Femur (tissue), 1 donor: ENCODE measurements at regions not wholly inside any gene's neighbourhood (a gene's known extent, or its start where the extent isn't known, plus 50 kb on each side); places are given as distances from the start of the nearest gene placed in this dataset.
"Not testable (repeated sequence)": the region's sequence is repeated elsewhere in the genome, so short reads cannot be mapped to it uniquely, and the experiment has no call there.

ENCODE experiments used
- DNase-seq: peaks from one replicate; pipeline ENCODE4 v3.0.0-alpha.2; 2017

DNA sequence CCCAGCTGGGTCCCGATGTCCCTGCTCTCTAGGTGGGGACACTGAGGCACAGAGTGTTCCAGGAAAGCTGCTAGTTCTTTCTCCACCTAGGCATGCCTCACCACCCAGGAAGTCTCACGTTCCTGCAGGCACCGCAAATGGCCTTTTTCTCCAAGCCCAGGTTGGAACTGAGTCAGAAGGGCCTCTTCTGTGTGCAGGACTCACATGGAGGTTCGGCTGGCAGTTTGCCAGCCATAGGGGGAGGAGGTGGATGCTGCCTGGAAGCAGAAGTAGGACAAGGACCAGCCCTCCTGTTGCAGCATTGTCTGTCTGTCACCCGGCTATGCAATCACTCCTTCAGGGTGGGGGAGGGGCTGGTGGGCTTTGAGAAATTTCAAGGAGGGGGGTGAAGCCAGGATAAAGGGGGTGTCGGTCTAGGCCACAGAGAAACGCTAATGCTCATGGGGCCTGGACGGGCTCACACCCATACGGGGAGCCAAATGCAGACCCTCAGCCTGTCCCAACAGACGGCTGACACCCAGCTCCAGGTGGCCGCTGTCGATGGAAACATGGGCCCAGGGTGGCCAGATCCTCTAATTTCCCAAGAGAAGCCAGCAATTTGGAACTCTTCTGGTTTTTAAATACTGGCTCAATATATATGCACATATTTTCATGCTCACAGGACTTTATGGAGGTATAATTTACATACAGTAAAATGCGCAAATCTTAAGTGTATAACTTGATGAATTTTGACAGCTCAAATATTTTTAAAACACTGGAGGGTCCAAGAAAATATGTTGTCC, 120.5 kb downstream of the PHETA1 start:
- DNase-seq, result peak; percentile 64

GRCh38 chr12:111247083-111247783, 121.7 kb downstream of the PHETA1 start:
- DNase-seq, result no peak

GRCh38 chr12:111246477-111247011, 122.4 kb downstream of the PHETA1 start:
- no peak for DNase-seq

DNA sequence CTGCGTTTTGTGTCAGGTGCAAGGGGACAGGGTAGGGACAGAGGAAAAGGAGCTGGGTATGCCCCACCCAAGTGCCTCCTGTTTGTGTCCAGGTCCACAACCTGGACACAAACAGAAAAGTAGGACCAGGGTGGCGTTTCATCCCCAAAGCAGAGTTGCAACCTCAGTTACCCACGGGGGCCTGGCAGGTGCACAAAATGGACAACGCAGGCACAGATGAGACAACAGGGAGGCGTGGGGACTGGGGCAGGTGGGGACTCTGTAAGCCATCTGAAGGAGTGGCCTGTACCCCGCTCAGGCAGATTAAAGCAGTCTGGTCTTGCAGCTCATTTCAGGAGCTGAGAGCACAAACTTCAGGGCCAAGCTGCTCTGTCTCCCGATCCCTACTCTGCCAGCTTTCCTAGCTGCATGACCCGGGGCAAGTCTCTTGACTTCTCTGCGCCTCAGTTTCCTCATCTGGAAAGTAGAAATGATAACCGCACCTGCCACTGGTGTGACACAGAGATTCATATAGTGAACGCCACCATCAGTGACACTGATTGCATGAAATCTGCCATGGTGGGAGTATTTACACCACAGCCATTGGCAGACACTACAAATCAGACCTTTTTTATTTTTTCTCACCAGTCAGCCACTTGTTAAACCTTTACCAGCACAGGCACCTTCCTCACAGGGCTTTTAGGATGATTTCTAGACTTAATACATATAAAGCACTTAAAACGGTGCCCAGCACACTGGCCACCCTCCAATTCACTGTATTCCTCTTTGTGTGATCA, 123.0 kb downstream of the PHETA1 start:
- DNase-seq, result no peak

DNA sequence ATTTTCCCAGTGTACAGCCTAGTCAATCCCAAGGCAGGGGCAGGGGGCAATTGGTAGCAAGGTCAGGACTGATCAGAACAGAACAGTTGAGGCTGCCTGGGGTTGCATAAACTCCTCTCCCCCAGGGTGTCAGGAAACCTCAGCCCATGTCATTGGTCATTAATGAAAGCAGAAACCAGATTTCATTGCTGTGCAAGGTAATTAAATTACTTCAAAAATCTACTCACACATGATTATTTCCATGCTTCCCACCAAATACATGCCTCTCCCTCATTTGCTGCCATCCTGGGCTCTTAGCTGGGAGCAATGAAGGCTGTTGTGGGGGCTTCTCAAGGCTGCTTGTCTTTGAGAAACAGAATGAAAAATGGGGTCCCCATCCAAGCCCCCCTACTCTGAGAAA, 124.2 kb downstream of the PHETA1 start:
- no peak for DNase-seq

GRCh38 chr12:111242817-111243216, 126.1 kb downstream of the PHETA1 start:
- DNase-seq, result not testable (repeated sequence)

GRCh38 chr12:111242184-111242583, 126.7 kb downstream of the PHETA1 start:
- no peak for DNase-seq

DNA sequence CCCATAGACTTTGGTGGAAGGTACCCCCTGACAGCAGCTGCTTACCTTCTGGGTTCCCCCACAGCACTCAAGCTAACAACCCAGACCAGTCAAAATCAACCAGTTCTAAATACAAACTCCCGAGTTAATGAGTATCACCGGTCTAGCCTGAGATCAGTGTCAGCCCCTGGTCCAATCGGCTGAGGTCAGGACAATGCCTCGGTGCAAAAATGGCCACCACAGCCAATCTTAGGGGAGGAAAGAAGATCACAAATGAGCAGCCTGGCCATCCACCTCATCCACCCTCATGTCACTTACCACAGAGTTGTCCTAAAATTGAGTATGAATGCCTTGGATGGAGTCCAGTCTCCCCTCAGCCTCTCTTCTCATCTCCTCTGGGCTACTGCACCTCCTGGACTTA, 128.5 kb downstream of the PHETA1 start:
- DNase-seq, result no peak

DNA sequence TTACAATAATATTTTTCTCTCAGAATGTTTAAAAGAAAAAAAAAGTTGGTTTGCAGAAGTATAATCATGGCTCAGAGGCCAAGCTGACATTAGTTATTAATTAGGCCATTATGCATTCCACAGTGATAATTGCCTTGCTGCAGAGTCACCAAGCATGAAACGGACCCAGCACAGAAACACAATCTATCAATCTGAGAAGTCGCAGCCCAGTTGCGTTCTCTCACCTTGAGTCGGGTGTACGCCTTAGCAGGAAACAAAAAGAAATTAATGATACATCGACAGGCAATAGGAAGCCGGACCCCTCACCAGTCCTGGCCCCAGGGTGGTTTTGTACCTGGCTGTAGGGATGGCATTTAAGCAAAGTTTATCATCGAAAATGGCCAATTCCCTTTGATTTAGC, 129.7 kb downstream of the PHETA1 start:
- no peak for DNase-seq

DNA sequence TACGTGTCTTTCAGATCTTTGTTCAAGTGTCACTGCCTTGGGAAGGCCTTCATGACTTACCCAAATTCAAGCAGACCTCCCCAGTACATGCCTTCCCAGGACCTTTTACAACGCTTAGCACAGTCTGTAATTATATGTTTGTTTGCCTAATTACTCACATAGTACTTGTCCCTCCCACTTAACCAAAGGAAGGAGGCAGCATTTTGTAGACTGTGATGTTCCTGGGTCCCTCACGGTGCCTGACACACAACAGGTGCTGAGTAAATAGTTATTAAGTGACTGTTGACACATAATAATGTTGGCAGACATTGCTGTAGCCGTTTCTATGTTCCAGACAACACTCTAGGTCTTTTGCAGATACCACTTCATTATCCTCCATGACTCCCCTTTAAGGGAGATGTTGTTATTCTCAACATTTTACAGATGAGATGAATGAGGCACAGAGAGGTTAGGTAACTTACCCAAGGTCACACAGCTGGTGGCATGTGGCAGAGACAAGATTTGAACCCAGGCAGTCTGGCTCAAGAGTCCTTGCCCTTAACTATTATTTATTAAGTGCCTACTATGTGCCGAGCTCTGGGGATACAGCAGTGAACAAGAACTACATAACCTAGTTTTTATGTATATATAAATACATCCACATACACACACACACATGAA, 130.7 kb downstream of the PHETA1 start:
- DNase-seq, result no peak

- not testable (repeated sequence) for DNase-seq
Observed at GRCh38 chr12:111234491-111234890, 134.4 kb downstream of the PHETA1 start.

- DNase-seq, result no peak
Observed at GRCh38 chr12:111233786-111234185, 135.1 kb downstream of the PHETA1 start.

GRCh38 chr12:111230649-111231048, 138.2 kb downstream of the PHETA1 start:
- DNase-seq, result no peak

DNA sequence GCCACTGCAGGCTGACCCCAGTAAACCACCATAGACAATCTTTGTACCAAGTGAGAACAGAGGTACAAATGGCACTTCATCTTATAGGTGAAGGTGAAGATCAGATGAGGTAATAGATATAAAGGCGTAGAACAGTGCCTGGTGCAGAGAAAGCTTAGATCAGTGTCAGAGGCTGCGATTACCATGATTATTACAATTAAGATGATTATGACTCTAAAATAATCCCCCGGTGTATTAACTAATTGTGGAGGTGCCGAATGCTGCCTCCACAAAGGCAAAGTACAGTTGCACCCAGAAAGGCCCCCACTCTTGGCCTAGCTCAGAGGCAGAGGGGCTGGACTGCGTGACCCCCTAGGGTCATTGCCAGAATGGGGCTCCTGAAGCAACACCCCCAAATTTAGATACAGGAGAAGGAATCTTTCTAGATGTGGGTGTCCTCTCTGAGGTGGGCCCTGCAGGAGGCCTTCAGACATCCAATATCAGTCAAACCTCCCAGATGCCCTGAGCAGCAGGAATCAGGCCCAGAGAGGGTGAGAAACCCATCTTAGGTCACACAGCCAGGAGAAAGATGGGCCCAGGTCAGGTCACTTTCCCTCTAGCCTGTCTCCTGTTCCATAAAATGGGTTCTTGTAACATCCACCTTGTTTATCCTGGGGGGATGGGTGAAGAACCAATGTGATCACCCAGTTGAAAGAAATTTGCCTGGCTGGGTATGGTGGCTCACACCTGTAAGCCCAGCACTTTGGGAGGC, 139.8 kb downstream of the PHETA1 start:
- DNase-seq, result no peak

- no peak for DNase-seq
Observed at GRCh38 chr12:111227476-111228420, 141.1 kb downstream of the PHETA1 start.

- DNase-seq, result no peak
Observed at GRCh38 chr12:111226680-111227079, 142.2 kb downstream of the PHETA1 start.

DNA sequence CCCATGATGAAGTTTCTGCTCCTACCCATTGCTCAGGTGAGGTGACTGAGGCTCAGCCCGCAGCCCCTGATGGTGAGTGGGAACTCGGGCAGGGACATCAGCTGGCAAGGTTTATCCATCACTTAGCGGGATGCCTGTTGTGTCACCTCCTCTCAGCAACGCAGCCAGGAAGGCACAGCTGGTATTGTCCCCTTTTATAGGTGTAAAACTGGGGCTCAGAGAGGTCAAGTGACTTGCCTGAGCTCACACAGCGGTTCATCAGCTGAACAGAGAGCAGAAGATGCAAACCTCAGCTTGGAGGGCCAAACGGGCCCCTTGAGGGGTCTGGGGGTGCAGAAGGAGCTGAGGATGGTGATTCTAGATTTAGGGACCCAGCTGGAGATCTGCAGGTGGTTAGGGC, 143.6 kb downstream of the PHETA1 start:
- no peak for DNase-seq

DNA sequence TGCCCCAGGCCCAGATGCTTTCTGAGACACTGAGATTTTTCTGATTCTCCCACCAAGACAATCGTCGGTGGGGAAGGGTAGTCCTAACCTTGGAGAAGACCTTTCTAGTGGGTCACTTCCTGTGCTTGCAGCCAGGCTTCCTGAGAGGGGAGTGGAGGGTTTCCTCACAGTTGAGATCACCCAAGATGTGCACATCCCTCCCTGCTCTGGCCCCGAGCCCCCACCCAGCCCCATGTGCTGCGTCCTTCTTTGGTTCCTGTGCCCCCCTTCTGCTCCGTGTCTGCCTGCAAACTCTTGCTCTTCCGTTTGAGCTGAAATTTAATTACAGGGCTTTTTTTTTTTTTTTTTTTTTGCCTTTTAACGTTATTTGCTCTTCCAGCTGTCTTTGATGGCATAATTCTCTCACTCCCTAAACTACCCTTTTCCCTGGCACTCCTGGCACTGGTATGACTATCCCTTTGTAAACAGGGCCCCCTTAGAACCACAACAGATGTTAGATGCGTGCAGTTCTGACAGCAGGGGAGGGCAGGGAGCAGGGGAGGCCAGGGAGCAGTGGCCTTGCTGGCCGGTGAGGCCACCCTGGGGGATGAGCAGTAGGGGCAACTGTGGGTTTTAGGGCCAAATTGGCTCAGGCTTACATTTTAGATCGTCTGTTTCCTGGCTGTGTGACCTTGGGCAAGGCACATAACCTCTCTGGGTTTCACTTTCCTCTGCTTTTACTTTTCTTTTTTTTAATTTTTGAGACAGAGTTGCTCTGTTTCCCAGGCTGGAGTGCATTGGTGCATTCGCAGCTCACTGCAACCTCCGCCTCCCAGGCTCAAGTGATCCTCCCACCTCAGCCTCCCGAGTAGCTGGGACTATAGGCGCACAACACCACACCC, 144.5 kb downstream of the PHETA1 start:
- DNase-seq, result peak; percentile 23

GRCh38 chr12:111222523-111222922, 146.4 kb downstream of the PHETA1 start:
- no peak for DNase-seq

DNA sequence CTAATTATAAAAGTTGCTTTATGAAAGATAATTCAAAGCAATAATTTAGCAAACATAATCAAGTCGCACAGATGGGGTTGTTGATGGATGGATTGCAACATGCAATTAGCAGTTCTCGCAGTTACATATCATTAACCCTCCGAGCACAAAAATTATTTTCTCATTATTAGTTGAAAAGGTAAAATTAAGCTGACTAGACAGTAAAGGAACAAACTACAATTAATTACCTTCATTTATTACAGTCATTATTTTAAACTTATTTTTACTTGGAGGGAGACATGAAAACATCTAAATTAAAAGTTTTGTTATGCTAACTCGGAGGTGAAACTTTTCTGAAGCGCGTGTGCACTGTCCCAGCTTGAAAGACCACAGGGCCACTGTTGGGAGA, 146.9 kb downstream of the PHETA1 start:
- no peak for DNase-seq
